Activated naive CD4-positive, alpha-beta T cell treated with anti-CD3 and anti-CD28 coated beads, Interleukin-2, amount 50 U/mL, for 24 hours (primary cell): ENCODE measurements at regions not wholly inside any gene's neighbourhood (a gene's known extent, or its start where the extent isn't known, plus 50 kb on each side); places are given as distances from the start of the nearest gene placed in this dataset.

Experiments used
- H3K27ac Mint-ChIP-seq: one replicate; pipeline ENCODE4 v1.8.0; 2021; ENCODE audit warnings: mild to moderate bottlenecking, mixed read lengths
- H3K27me3 Mint-ChIP-seq: one replicate; pipeline ENCODE4 v1.8.0; 2021; ENCODE audit warnings: mixed read lengths
- H3K36me3 Mint-ChIP-seq: one replicate; pipeline ENCODE4 v1.8.0; 2021; ENCODE audit warnings: mixed read lengths
- H3K4me1 Mint-ChIP-seq: one replicate; pipeline ENCODE4 v1.8.0; 2021; ENCODE audit warnings: mixed read lengths
- H3K4me3 Mint-ChIP-seq: one replicate; pipeline ENCODE4 v1.8.0; 2021; ENCODE audit warnings: mild to moderate bottlenecking, mixed read lengths
- H3K9me3 Mint-ChIP-seq: one replicate; pipeline ENCODE4 v1.8.0; 2021; ENCODE audit warnings: mixed read lengths

DNA sequence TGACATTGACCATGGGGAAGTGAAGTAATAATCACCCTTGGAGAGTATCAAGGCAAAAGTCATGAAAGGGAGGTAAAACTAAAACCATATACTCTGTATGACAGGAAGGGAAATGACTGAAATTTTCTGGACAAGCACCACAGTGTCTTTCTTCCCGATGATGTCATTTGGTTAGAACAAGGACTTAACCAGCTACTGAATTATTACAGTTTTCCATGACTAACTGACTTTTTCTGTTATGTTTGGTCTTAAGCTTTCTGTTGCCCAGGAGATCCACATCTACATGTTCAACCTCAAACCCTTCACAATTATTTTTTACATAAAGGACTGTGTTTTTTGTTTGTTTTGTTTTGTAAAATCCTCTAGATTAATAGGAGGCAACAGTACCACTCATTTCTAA, 191.9 kb upstream of the IL12A start:
- H3K4me1 Mint-ChIP-seq, result no peaks in the 10 kb centered on the region
- H3K4me3 Mint-ChIP-seq, result no peak overlapping the region
- H3K27me3 Mint-ChIP-seq, result peaks cover 7% of the 10 kb centered on the region
- H3K36me3 Mint-ChIP-seq, result no peaks in the 10 kb centered on the region
- no peaks in the 10 kb centered on the region for H3K9me3 Mint-ChIP-seq
- no peak overlapping the region for H3K27ac Mint-ChIP-seq

DNA sequence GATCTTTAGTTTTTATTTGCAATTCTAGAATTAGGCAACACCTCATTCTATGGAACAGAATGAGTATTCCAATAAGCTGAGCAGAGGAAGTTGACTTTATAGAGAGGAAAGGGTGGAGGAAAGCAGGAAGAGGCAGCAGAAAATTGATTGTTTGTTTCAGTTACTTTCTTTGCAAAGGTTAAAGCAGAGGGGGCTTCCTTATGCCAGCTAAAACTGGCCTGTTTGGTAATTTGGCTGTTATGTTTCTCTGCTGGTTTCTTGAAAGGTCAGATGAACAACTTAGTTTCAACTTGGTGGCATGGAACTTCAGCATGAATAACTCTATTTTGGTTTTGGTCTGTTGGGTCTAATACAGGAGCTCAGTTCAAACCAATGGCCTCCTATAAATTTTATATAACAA, 190.9 kb upstream of the IL12A start:
- no peak overlapping the region for H3K27ac Mint-ChIP-seq
- H3K27me3 Mint-ChIP-seq, result peaks cover 10% of the 10 kb centered on the region
- H3K4me1 Mint-ChIP-seq, result no peaks in the 10 kb centered on the region

DNA sequence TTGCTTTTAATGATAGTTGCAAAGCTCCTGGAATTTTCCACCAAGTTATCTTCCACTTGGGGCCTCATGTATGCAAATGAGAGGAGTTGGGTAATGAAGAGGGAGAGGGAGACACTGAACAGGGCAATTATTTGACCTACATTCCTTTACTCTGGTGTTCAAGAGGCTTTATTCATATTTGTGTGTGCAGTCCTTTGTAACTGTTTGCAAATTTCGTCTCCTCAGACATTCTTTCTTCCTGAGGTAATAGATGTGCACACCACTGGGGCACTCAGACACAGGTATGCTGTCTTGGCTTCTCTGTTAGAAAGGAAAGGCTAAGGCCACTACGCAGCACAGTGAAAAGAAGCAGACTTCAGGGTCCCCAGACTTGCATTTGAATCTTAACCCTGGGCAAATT, 189.7 kb upstream of the IL12A start:
- H3K36me3 Mint-ChIP-seq, result no peaks in the 10 kb centered on the region
- H3K4me3 Mint-ChIP-seq, result no peak overlapping the region
- H3K4me1 Mint-ChIP-seq, result no peaks in the 10 kb centered on the region
- no peaks in the 10 kb centered on the region for H3K9me3 Mint-ChIP-seq
- H3K27ac Mint-ChIP-seq, result no peak overlapping the region
- H3K27me3 Mint-ChIP-seq, result peaks cover 4% of the 10 kb centered on the region

More for the DNA sequence above, 190.9 kb upstream of the IL12A start:
- no peaks in the 10 kb centered on the region for H3K9me3 Mint-ChIP-seq
- H3K4me3 Mint-ChIP-seq, result no peak overlapping the region
- no peaks in the 10 kb centered on the region for H3K36me3 Mint-ChIP-seq

DNA sequence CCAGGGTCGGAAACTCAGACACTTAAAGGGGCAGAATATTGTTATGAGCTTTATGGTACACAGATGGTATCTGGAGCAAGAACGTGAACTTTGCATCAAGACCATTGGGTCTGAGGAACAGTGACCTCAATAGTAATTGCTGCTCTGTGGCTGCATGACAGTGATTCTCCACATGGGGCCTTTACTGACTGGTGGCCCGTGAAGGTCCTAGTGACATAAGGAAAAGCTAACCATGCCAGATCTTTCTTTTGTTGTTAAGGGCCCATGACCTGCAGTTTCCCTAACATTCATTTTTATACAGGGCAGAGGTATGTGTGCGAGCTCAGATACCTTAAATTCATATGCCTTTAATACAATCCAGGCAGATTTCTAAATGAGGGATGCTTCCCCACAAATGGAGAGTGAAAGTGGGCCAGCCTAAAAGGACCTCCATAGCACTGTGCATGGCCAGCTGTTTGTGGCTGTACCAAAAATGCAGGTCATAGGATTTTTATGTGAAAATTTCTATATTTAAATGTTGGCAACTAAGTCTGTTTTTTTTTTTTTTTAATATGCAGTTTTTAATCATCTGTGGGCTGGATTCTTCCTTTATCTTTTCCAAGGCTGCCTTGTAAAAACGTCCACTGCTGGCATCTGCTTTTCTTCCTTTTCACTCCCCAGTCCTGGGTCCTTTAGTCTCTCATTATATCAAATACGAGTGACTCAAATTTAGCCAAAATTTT, 188.0 kb upstream of the IL12A start:
- Mint-ChIP-seq H3K9me3 (no peaks in the 10 kb centered on the region), H3K4me3 (no peak overlapping the region), H3K27me3 (peaks cover 4% of the 10 kb centered on the region), H3K36me3 (no peaks in the 10 kb centered on the region), H3K4me1 (no peaks in the 10 kb centered on the region), H3K27ac (no peak overlapping the region)

DNA sequence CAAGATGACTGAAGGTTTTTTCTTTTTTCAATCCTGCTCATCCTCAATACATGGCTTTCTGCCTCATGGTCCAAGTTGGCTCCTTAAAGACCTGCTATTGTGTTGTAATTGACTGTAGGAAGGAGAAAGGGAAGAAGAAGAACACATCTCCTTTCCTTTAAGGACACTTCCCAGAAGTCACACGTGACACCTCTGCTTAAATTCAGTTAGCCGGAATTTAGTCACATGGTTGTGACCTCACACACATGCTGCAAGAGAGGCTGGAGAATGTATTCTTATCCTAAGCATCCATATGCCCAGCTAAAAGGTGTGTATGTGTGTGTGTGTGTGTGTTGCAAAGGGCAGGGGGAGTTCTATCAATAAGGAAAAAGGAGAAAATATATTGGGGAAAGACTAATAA, 185.8 kb upstream of the IL12A start:
- H3K4me1 Mint-ChIP-seq, result no peaks in the 10 kb centered on the region
- no peak overlapping the region for H3K27ac Mint-ChIP-seq
- H3K4me3 Mint-ChIP-seq, result no peak overlapping the region
- no peaks in the 10 kb centered on the region for H3K36me3 Mint-ChIP-seq
- peaks cover 3% of the 10 kb centered on the region for H3K27me3 Mint-ChIP-seq
- no peaks in the 10 kb centered on the region for H3K9me3 Mint-ChIP-seq

DNA sequence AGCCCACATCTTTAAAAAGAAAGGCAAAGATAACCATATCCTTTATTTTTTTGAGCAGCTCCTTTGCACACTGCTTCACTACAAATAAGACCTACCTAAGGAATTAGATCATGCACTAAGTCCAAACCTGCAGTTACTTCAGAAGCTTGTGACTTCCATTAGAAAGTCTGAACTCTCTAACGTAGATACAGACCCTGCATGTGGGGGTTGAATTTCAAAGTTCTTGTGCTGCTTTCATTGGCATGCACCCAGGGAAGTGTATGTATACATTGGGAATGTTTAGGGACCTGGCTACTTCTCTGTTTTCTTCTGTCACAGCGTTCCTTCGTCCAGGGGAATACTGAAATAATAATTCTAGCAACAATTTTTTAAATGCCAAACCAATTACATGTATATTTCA, 185.2 kb upstream of the IL12A start:
- H3K27ac Mint-ChIP-seq, result no peak overlapping the region
- H3K4me3 Mint-ChIP-seq, result no peak overlapping the region
- no peaks in the 10 kb centered on the region for H3K4me1 Mint-ChIP-seq
- H3K27me3 Mint-ChIP-seq, result peaks cover 3% of the 10 kb centered on the region
- no peaks in the 10 kb centered on the region for H3K9me3 Mint-ChIP-seq
- no peaks in the 10 kb centered on the region for H3K36me3 Mint-ChIP-seq

DNA sequence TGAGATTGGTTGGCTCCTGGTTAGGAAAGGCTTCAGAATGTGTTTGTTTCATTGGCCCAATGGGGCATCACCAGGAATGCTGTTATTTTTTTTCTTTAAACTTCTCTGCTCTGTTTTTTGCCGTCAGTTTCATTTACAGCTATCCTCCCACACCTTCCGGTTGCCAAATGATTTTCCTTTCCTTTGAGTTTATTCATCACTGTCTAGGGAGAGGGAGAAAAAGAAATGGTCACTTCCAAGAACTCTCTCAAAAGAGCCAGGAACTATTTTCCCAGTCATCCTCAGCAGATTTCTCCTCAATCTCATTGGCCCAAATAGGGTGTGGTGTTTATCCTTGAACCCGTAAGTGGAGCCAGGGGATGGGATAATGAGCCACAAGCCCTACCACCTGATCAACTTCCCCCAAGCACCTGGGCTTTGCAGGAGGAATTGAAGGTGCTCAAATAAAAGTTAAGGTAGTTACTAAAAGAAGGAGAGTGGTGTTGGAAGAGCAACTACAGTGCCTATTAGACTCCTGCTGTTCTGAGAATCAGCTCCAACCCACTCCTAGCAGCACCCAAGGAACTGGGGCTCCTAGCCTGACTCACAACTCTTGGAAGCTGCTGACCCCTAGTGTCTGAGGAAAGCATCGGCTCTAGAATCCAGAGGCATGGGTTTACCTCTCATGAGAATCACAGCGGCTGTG, 183.8 kb upstream of the IL12A start:
- Mint-ChIP-seq H3K36me3 (no peaks in the 10 kb centered on the region), H3K4me3 (no peak overlapping the region), H3K27ac (no peak overlapping the region), H3K27me3 (peaks cover 3% of the 10 kb centered on the region), H3K4me1 (no peaks in the 10 kb centered on the region), H3K9me3 (no peaks in the 10 kb centered on the region)

DNA sequence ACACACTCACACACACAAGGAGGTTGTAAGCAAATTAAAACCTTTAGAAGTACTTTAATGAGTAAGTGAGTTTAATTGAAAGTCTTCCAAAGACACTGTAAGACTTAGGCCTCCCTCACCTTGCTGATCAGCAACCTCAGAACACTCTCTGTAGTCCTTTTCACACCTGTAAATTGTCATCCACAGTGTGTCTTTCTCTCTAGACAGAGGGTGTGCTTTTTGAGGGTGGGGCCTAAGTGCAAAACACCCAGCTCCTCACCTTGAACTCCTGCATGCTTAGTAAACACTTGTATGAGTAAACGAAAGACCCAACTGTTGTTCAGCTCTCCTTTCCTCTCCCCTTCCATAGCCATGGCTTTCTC, 183.2 kb upstream of the IL12A start:
- no peak overlapping the region for H3K27ac Mint-ChIP-seq
- H3K27me3 Mint-ChIP-seq, result peaks cover 3% of the 10 kb centered on the region
- H3K4me3 Mint-ChIP-seq, result no peak overlapping the region
- no peaks in the 10 kb centered on the region for H3K9me3 Mint-ChIP-seq
- no peaks in the 10 kb centered on the region for H3K36me3 Mint-ChIP-seq
- no peaks in the 10 kb centered on the region for H3K4me1 Mint-ChIP-seq

DNA sequence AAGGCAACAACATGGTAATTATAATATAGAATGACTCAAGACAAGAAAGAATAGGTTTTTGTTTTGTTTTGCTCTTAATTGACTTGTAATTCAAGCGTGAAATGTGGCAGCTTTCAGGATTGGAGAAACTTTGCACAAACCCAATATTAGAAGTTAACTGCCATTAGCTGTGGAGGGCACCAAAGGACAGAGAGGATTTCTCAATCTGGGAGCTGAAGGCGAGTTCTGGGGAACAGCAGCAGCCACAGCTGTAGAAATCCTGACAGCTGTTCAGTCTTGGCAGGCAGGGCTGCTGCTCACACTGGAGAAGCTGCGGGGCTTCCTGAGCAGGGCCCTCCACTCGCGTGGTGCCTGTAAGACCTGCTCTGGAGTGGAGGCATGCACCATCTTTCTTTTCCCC, 182.2 kb upstream of the IL12A start:
- Mint-ChIP-seq H3K9me3 (no peaks in the 10 kb centered on the region), H3K27me3 (peaks cover 3% of the 10 kb centered on the region), H3K4me1 (no peaks in the 10 kb centered on the region), H3K4me3 (no peak overlapping the region), H3K27ac (no peak overlapping the region), H3K36me3 (no peaks in the 10 kb centered on the region)

DNA sequence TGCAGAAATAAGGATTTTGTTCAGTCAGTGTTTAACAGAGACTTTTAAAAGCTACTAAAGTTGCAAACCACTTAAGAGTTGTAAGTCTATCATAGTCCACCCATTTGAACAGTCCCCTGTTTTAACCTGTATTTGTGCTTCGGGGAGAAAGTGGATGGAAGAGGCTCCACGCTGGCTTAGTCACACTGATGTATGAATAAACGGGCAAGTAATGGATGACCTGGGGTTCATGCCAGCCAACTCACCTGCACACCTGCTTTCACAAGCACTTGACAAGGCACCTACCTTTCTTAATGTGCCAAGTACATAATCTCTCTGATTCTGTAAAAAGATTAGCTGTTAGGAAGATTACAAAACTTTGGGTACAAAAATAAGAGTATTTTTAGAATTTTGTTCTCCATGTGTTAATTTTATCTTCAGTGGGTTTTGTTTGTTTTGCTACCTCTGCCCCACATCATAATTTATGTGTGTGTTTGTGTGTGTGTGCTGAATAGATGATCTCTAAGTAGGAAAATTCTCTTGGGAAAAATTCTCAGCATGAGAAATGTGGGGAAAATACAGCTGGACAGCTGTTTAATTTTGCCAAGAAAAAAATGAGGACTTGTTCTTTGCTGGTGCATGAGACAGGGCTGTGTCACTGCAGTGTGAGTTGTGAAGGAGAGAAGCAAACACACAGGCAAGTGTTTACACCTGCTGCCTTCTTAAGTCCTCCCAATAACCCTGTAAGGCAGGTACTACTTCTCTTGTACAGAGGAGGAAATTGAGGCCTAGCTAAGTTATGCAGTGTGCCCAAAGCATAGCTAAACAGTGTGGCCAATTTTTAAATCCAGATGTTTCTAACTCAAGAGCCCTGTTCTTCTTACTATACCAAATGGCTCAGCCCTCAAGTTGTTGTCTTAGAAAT, 181.2 kb upstream of the IL12A start:
- Mint-ChIP-seq H3K27ac (no peak overlapping the region), H3K27me3 (peaks cover 2% of the 10 kb centered on the region), H3K36me3 (no peaks in the 10 kb centered on the region), H3K4me3 (no peak overlapping the region), H3K9me3 (no peaks in the 10 kb centered on the region), H3K4me1 (no peaks in the 10 kb centered on the region)

DNA sequence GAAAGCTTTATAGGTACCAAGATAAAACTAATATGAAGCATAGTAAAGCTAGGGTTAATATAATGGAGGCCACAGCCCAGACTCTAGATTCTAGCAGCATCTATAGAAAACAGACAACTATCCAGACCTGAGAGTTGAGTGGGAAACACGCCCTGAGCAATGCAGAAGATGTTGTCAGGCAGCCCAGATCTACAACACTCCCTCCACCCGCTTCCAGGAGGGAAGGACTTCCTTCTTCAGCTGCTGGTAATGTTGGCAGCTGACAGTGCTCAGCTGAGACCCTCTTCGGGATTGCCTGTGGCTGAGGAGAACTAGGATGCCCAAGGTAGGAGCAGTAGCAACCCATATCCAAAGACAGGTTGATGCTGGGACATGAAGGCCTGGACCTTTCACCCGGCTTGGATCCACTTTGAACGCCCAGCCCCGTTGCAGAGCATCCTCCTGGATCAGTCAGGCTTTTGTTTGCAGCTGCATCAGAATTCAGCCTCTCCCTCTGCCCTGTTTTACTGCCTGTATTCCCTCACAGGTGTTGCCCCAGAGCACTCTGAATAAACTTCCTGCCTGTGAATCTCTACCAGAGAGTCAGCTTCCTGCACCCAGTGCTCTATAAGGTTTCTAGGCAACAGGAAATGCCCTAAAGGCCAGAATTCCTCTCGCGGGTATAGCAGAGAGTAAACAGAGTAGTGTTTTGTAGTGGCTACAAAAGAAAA, 174.7 kb upstream of the IL12A start:
- H3K27me3 Mint-ChIP-seq, result peaks cover 4% of the 10 kb centered on the region
- no peaks in the 10 kb centered on the region for H3K36me3 Mint-ChIP-seq
- no peaks in the 10 kb centered on the region for H3K4me1 Mint-ChIP-seq
- H3K27ac Mint-ChIP-seq, result no peak overlapping the region
- no peaks in the 10 kb centered on the region for H3K9me3 Mint-ChIP-seq
- no peak overlapping the region for H3K4me3 Mint-ChIP-seq

DNA sequence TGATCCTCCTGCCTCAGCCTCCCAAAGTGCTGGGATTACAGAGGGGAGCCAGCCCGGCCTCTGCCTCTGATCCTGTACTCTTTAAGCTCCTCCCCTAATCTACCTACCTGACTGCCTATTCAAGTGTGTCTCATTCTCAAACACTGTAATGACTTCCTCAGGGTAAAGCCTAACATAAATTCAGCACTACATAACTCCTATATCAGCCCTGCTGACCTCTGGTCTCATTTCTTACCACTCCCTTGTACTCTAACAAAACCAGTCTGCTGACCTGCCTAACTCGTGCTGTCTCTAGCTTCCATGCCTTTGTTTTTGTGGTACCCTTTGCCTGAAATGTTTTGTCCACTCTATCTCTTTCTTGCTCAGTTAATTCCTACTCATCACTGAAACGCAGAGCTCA, 172.1 kb upstream of the IL12A start:
- H3K27ac Mint-ChIP-seq, result no peak overlapping the region
- H3K36me3 Mint-ChIP-seq, result no peaks in the 10 kb centered on the region
- H3K4me1 Mint-ChIP-seq, result no peaks in the 10 kb centered on the region
- H3K9me3 Mint-ChIP-seq, result no peaks in the 10 kb centered on the region
- H3K4me3 Mint-ChIP-seq, result no peak overlapping the region
- H3K27me3 Mint-ChIP-seq, result peaks cover 6% of the 10 kb centered on the region

DNA sequence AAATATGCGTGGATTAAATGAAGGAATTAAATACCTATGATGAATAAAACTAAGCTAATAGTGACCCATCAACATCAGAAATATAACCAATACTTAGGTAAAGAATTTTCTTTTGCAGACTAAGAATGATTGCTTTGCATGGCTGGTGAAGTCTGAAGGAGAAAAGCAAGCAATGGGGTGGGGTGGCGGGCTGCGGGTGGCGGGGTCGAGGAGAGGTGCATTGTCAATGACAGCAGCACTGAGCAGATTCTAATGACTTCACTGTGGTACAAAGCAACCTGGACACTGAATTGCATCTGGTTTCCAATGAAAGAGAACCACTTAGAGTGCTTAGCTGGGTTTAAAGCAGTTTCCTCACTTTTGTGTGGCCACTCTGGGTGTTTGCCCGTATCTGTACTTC, 171.5 kb upstream of the IL12A start:
- Mint-ChIP-seq H3K27me3 (peaks cover 6% of the 10 kb centered on the region), H3K9me3 (no peaks in the 10 kb centered on the region), H3K4me3 (no peak overlapping the region), H3K4me1 (no peaks in the 10 kb centered on the region), H3K36me3 (no peaks in the 10 kb centered on the region), H3K27ac (no peak overlapping the region)

DNA sequence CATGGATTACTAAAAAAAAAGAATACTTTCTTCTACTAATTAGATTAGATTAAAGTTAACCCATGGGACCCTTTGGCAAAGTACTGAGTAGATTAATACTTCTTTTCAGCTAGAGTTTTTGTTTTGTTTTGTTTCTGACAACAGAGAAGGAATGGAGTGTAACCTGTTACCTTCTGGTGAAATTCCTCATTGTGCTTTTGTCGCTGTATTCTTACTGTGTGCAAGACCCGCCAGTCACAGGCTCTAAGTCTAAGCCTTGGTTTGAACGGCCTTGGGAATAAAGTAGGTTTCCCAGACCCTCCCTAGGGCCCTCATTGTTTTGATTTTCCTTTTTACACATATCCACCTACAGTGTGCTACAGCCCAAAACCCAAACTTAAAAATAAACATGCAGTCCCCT, 171.1 kb upstream of the IL12A start:
- no peak overlapping the region for H3K27ac Mint-ChIP-seq
- H3K36me3 Mint-ChIP-seq, result no peaks in the 10 kb centered on the region
- no peaks in the 10 kb centered on the region for H3K9me3 Mint-ChIP-seq
- no peak overlapping the region for H3K4me3 Mint-ChIP-seq
- peaks cover 8% of the 10 kb centered on the region for H3K27me3 Mint-ChIP-seq
- H3K4me1 Mint-ChIP-seq, result no peaks in the 10 kb centered on the region

DNA sequence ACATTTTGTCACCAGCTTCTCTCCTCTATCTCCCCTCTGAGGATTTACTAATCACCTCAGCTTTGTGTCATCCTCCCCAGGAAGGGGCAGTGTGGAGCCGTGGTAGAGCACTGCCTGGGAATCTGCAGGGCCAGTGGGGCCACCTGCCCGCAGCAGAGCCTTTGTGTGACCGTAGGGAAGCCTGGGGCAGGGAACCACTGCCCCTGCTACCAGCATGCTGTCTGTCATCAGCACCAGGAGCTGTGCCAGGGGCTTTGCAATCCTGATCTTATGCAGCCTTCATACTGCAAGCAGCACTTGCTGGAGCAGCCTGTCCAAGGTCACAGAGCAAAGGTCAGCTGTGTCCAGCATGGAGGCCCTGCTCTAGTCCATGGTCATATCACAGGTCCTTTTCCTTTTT, 170.2 kb upstream of the IL12A start:
- no peaks in the 10 kb centered on the region for H3K9me3 Mint-ChIP-seq
- peaks cover 8% of the 10 kb centered on the region for H3K27me3 Mint-ChIP-seq
- H3K4me1 Mint-ChIP-seq, result no peaks in the 10 kb centered on the region
- H3K4me3 Mint-ChIP-seq, result no peak overlapping the region
- no peak overlapping the region for H3K27ac Mint-ChIP-seq
- H3K36me3 Mint-ChIP-seq, result no peaks in the 10 kb centered on the region
